ENCODE measurements at regions not wholly inside any gene's neighbourhood (a gene's known extent, or its start where the extent isn't known, plus 50 kb on each side); places are given as distances from the start of the nearest gene placed in this dataset.
"Not testable (repeated sequence)": the region's sequence is repeated elsewhere in the genome, so short reads cannot be mapped to it uniquely, and the experiment has no call there.

DNA sequence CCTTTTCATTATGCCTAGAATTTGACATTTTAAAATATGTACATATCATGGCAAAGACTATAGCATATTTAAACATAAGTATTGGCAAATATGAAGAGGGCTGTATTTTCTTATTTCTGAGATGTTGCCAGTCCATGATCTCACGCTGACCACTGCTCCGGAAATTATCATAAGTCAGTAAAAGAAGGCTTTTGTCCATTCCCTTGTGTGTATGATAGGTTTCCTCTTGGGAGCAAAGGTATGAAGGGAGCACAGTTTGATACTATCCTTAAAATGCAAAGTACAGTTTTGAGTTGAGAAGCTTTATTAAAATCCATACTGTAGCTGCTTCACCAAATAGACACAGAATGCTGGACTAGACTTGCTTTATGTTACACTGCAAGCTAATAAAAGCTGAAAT is 52.6 kb upstream of the AGA start:
- DNase-seq = no peak
- TF ChIP-seq GATA1 (IDR thresholded peaks at IDR 0.05; ENCODE audit: low read depth, low read length) (no peak), POLR2A (IDR thresholded peaks at IDR 0.05; ENCODE audit: low read length) (no peak)

DNA sequence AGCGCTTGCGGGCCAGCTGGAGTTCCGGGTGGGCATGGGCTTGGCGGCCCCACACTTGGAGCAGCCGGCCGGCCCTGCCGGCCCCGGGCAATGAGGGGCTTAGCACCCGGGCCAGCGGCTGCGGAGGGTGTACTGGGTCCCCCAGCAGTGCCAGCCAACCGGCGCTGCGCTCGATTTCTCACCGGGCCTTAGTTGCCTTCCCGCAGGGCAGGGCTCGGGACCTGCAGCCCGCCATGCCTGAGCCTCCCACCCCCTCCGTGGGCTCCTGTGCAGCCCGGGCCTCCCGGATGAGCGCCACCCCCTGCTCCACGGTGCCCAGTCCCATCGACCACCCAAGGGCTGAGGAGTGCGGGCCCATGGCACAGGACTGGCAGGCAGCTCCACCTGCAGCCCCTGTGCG is 53.4 kb upstream of the AGA start:
- DNase-seq = not testable (repeated sequence)

DNA sequence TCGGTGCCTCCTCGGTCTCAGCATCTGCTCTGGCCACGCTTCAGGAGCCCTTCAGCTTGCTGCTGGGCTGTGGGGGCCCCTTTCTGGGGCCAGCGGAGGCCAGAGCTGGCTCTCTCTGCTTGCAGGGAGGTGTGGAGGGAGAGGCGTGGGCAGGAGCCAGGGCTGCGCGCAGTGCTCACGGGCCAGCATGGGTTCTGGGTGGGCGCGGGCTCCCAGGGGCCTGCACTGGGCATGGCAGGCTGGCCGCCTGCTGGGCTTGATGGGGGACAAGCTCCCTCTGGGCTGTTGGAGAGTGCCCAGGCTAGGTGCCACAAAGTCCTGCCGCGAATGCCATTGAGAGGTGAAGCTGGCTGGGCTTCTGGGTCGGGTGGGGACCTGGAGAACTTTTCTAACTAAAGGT is 57.3 kb upstream of the AGA start:
- no peak for TF ChIP-seq POLR2A (IDR thresholded peaks at IDR 0.05; ENCODE audit: low read length)
- TF ChIP-seq GATA1 (IDR thresholded peaks at IDR 0.05; ENCODE audit: low read depth, low read length) = no peak
- DNase-seq = no peak

DNA sequence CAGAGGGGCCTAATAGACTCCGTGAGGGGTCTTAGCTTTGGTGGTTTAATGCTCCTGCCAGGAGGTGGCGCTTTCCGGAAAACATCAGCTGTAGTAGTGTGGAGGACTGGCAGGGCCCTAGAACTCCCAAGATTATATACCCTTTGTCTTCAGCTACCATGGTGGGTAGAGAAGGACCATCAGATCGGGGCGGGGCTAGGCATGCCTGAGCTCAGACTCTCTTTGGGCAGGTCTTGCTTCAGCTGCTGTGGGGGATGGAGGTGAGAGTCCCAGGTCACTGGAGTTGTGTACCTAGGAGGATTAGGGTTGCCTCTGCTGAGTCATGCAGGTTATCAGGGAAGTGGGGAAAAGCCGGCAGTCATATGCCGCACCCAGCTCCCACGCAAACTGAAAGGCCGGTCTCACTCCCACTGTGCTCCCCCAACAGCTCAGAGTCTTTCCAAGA is 63.0 kb upstream of the AGA start:
- no peak for DNase-seq
- TF ChIP-seq POLR2A (IDR thresholded peaks at IDR 0.05; ENCODE audit: low read length) (no peak), GATA1 (IDR thresholded peaks at IDR 0.05; ENCODE audit: low read depth, low read length) (no peak)

DNA sequence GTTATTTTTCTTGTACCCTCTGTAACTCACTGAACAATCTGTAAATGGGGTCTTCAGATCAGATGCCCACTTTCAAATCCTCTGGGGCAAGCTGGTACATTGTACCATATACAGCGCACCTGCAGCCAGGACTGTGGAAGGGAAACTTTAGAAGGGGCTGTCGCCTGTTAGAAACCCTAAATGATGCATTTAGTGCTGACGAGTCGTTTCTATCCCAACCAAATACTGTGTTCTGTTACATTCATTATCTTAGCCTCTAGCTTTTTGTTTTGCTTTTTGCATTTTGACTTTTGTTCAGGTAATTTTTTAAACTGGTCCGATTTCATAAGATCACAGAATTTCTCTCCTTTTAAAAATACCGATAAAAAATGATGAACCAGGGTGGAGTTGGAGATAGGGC is 66.4 kb upstream of the AGA start:
- DNase-seq = no peak
- no peak for TF ChIP-seq GATA1 (IDR thresholded peaks at IDR 0.05; ENCODE audit: low read depth, low read length)
- no peak for TF ChIP-seq POLR2A (IDR thresholded peaks at IDR 0.05; ENCODE audit: low read length)

DNA sequence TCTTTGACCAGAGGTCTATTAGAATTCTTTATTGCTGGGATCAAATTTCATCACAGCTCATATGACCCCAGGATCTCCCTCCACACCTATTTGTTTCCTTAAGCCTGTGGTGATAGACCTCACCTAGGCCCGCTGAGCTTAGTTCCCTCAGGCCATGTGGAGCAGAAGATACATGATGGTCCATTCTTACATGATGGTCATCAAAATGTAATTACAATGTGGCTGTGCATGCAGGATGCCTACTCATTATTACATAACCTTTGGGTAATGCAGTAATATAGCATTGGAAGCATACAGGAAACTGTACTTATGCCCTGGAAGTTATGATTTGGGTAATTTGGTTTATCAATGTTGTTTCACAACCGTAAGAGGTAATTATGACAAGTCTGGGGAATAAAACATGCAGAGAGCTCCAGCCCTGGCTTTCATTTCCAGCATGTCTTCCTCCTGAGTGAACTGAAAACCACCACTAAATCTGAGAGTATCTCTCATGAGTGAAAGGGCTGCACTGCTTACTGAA is 67.0 kb upstream of the AGA start:
- TF ChIP-seq POLR2A (IDR thresholded peaks at IDR 0.05; ENCODE audit: low read length) = no peak
- TF ChIP-seq GATA1 (IDR thresholded peaks at IDR 0.05; ENCODE audit: low read depth, low read length) = no peak
- DNase-seq = no peak

DNA sequence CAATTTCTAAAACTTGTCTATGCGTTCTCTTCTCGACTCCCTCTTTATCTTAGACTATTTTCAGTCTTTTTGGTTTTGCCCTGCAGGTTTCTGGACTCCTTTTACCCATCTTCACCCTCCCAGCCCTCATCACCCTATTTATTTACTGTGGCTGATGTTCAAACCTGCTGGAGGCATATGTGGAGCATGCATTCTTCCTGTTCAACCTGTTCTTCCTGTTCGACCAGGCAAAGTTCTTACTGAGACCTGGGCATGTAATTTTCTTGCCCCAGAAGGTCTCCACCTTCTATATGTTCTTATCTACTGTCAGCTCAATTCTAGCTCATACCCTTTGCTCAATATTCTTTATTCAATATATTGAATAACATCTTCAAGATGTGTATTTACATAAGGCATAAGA is 69.4 kb upstream of the AGA start:
- TF ChIP-seq GATA1 (IDR thresholded peaks at IDR 0.05; ENCODE audit: low read depth, low read length) (no peak), POLR2A (IDR thresholded peaks at IDR 0.05; ENCODE audit: low read length) (no peak)
- DNase-seq = no peak

DNA sequence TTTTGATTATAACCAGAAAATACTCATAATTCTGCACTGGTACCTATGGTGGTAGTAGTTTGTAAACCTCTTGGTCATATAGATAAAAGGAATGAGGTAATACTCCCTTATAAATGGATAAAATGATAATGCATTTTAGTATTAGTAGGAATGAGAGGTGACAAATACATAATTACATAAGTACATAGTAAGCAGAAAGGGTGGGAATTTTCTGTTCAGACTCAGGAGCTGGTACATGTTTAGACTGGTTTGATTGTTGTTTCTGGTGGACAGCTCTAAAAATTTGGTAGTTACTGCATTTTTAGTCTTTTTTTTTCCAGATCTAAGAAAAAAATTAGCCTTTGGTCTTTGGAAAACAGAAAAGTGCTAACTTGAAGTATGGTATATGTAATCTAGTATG is 70.4 kb upstream of the AGA start:
- TF ChIP-seq POLR2A (IDR thresholded peaks at IDR 0.05; ENCODE audit: low read length) (no peak), GATA1 (IDR thresholded peaks at IDR 0.05; ENCODE audit: low read depth, low read length) (no peak)
- no peak for DNase-seq

DNA sequence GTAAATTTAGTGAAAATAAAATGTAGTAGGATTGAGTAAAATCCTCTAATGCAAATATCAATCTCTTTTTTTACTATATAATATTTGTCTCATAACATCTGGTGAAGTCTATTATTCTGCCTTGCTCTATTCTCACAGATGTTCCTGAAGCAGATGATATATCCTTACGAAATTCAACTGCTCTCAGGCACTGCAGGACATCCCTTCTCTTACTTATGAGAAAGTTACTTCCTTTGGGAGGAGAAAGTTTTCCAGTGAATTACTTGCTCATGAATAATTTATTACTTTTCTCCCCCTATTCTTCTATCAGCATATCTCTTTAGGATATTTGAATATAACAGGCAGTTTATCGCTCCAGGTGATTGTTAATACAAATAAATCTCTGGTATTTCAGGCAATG is 75.6 kb upstream of the AGA start:
- TF ChIP-seq POLR2A (IDR thresholded peaks at IDR 0.05; ENCODE audit: low read length) (no peak), GATA1 (IDR thresholded peaks at IDR 0.05; ENCODE audit: low read depth, low read length) (no peak)
- DNase-seq = no peak

DNA sequence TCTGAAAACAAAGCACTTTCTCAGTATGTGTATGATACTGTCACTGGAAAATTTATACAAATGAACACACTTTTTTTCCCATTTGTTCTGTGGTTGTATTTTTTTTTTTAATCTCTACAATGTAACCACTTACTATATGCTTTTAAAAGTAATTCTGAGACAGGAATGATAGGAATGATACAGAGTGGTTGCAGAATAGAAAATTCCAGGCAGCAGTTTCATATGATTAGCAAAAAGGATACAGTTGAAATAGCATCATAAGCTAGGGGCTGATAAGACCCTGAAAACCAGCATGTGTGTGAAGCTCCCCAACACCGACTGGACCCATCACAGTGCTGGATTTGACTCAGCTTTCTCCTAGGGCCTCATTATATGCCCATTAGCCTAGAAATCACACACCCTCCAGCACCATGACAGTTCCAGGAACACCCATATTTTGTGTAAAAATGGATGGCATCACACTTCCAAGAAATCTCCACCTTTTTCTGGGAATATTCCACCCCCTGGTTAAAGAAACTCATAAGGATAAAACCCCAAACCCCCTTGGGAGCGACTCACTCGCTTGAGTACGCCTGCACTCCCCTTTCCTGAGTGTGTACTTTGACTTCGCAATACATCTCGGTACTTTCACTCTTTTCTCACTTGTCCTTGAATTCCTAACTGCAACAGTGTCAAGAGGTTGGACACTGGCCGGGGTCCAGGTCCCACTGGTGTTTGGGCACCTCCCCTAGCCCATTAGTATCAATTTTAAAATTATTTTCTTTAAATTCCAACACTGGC is 77.4 kb upstream of the AGA start:
- no peak for TF ChIP-seq POLR2A (IDR thresholded peaks at IDR 0.05; ENCODE audit: low read length)
- TF ChIP-seq GATA1 (IDR thresholded peaks at IDR 0.05; ENCODE audit: low read depth, low read length) = no peak
- DNase-seq = no peak

DNA sequence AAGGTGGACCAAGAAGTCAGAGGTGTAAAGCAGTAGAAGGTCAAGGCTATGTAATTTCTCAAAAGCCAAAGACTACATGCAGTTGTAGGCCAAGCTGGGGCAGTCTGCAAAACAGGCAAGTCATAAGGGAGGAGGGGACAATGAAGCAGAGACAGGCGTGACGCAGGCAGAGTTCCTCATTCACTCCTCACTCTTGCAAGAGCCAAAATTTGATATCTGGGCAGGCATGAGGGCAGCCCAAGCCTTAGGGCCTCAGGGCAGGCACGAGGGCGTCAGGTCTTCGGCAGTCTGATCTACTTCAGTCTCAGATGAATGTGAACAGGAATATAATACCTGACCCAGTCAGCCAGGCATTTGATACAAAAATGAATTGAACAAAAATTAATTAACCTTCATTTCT is 86.4 kb upstream of the AGA start:
- no peak for DNase-seq
- TF ChIP-seq GATA1 (IDR thresholded peaks at IDR 0.05; ENCODE audit: low read depth, low read length) (no peak), POLR2A (IDR thresholded peaks at IDR 0.05; ENCODE audit: low read length) (no peak)

DNA sequence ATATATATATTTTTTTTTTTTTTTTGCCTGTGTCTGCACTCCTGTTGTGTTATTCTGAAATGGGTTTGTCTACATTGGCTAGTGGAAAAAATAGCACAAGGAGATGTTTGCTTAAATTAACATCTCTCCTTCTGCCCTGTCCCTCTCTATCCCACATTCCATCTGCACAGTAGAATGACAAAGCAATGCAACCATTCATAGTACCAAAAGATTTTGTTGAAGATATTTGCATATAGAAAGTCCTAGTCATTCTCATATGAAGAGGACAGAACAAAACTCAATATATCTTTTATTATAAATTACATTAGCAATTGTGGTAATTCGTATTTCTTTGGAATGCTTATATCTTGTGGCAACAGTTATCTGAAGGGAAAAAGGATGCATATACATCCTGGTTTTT is 88.3 kb upstream of the AGA start:
- no peak for DNase-seq
- TF ChIP-seq POLR2A (IDR thresholded peaks at IDR 0.05; ENCODE audit: low read length) (no peak), GATA1 (IDR thresholded peaks at IDR 0.05; ENCODE audit: low read depth, low read length) (no peak)

DNA sequence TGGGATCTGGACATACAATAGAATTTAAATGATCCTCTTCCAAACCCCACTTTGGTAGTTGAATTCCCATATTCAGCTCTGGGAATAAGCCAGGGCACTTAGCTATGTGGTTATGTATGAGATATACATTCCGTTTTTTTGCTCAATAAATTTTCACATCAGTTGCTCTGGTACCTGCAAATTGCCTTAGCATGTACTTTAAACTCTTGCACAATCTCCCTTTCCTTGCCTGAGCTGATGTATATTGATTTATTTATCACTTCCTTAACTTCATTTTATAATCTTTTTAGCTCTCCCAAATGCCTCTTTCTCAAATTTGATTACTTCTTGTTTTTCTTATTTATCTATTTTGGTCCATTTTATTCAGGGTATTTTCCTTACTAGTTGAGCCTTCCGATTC is 90.1 kb upstream of the AGA start:
- no peak for DNase-seq
- TF ChIP-seq GATA1 (IDR thresholded peaks at IDR 0.05; ENCODE audit: low read depth, low read length) (no peak), POLR2A (IDR thresholded peaks at IDR 0.05; ENCODE audit: low read length) (no peak)

DNA sequence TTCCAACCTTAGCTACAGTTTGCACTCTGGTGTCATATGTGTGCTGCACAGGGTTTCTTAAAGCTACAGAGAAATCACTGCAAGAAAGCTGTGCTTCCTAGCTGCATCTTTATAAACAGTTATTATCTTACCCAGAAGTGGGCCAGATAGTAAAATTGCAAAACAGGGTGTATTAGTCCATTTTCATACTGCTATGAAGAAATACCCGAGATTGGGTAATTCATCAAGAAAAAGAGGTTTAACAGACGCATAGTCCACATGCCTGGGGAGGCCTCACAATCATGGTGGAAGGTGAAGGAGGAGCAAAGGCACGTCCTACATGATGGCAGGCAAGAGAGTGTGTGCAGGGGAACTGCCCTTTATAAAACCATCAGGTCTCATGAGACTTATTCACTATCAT is 92.6 kb upstream of the AGA start:
- DNase-seq = not testable (repeated sequence)

DNA sequence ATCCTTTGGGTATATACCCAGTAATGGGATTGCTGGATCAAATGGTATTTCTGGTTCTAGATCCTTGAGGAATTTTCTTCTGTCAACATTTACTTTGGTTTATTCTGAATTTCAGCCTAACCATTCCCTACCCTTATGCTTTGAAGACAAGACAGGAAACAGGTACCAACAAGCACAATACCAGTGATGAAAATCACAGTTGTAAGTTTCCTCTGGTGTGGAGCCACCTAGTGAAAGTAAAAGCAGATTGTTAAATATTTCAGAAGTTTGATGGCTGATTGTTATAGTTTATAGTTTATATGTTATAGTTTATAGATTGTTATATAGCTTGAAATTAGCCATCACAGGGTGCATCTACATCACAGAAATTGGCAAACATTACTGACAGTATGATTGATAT is 104.5 kb upstream of the AGA start:
- TF ChIP-seq POLR2A (IDR thresholded peaks at IDR 0.05; ENCODE audit: low read length) (no peak), GATA1 (IDR thresholded peaks at IDR 0.05; ENCODE audit: low read depth, low read length) (no peak)

DNA sequence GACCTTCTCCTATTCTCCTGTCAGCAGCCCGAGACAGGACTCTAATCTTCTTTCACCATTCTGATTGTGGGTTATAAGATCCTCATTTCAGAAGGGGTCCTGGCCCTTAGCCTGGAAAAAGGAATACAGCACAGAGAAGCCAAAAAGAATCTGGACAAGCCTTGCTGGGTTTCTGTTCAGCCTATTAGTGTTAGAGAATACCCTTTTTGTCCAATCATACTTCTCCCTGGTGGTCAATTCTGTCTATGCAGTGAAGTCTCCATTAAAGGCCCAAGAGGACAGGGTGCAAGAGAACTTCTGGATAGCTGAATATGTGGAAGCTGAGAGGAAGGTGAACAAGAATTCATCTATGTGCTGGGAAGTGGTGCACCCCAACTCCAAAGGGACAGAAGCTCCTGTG is 105.7 kb upstream of the AGA start:
- no peak for DNase-seq
- TF ChIP-seq GATA1 (IDR thresholded peaks at IDR 0.05; ENCODE audit: low read depth, low read length) (no peak), POLR2A (IDR thresholded peaks at IDR 0.05; ENCODE audit: low read length) (no peak)

More for the DNA sequence above, 104.5 kb upstream of the AGA start:
- DNase-seq = no peak

All from erythroblast (primary cell).